ENCODE measurements at regions not wholly inside any gene's neighbourhood (a gene's known extent, or its start where the extent isn't known, plus 50 kb on each side); places are given as distances from the start of the nearest gene placed in this dataset.

DNA sequence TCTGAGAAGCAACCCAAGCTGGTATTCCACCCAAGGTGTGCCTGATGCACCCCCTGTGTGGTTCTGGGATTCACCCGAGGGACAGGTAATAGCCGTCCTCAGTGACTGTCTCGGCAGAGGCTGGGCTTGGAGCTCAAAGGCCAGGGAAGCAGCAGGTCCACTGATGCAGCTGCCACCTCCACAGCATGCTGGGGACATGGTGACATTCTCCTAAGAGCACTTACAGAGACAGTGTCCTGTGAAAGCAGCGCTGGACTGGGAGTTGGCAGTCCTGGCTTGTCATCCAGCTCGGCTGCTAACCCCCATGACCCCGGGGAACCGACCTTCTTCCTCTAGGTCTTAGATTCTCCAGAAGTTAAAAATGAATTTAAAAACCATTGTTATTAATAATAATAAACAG is 72.8 kb downstream of the RPUSD4 start:
- H3K4me1 Mint-ChIP-seq (ENCODE audit: low read depth, unreplicated experiment) = peaks cover 22% of the 10 kb centered on the region
- Histone ChIP-seq H3K79me2 (ENCODE audit: insufficient read depth, low read length) (no peaks in the 10 kb centered on the region), H3K4me1 (ENCODE audit: insufficient read depth, low read length) (peaks cover 16% of the 10 kb centered on the region), H3K9ac (ENCODE audit: low read length) (no peak overlapping the region), H3K4me2 (ENCODE audit: low read length) (no peak overlapping the region), H3K4me3 (ENCODE audit: insufficient read depth, low read depth, low read length) (no peak overlapping the region), H3K9me3 (ENCODE audit: insufficient read depth, low read depth, low read length) (no peaks in the 10 kb centered on the region), H3K36me3 (ENCODE audit: insufficient read depth, low read length) (no peaks in the 10 kb centered on the region), H3K27me3 (ENCODE audit: insufficient read depth, low read length) (peaks cover 37% of the 10 kb centered on the region), H4K20me1 (ENCODE audit: insufficient read depth, low read length) (peaks cover 4% of the 10 kb centered on the region), H2AFZ (ENCODE audit: low read depth, low read length) (no peak overlapping the region), H3K27ac (ENCODE audit: low read depth, low read length) (no peak overlapping the region)
- no peak overlapping the region for H3K27ac Mint-ChIP-seq (ENCODE audit: unreplicated experiment)
- H3K4me3 Mint-ChIP-seq (ENCODE audit: unreplicated experiment) = no peak overlapping the region
- H3K36me3 Mint-ChIP-seq (ENCODE audit: low read depth, unreplicated experiment) = no peaks in the 10 kb centered on the region
- no peak for TF ChIP-seq EZH2 (IDR thresholded peaks at IDR 0.05; ENCODE audit: insufficient read depth, low read length)
- TF ChIP-seq CTCF (IDR thresholded peaks at IDR 0.05; ENCODE audit: insufficient read depth, low read depth, low read length) = no peak
- H3K27me3 Mint-ChIP-seq (ENCODE audit: low read depth, unreplicated experiment) = peaks cover 14% of the 10 kb centered on the region
- DNase-seq (ENCODE audit: low read depth) (no peak), FAIRE-seq (no peak)
- H3K9me3 Mint-ChIP-seq (ENCODE audit: unreplicated experiment) = peaks cover 3% of the 10 kb centered on the region

GRCh38 chr11:126137136-126137535 is 74.3 kb downstream of the RPUSD4 start:
- H3K36me3 ChIP-seq (ENCODE audit: insufficient read depth, low read length) = no peaks in the 10 kb centered on the region
- no peak overlapping the region for H3K27ac Mint-ChIP-seq (ENCODE audit: unreplicated experiment)
- H3K4me3 Mint-ChIP-seq (ENCODE audit: unreplicated experiment) = no peak overlapping the region
- H3K27ac ChIP-seq (ENCODE audit: low read depth, low read length) = no peak overlapping the region
- no peak overlapping the region for H2AFZ ChIP-seq (ENCODE audit: low read depth, low read length)
- H3K79me2 ChIP-seq (ENCODE audit: insufficient read depth, low read length) = no peaks in the 10 kb centered on the region
- H3K9me3 ChIP-seq (ENCODE audit: insufficient read depth, low read depth, low read length) = no peaks in the 10 kb centered on the region
- TF ChIP-seq CTCF (IDR thresholded peaks at IDR 0.05; ENCODE audit: insufficient read depth, low read depth, low read length) (no peak), EZH2 (IDR thresholded peaks at IDR 0.05; ENCODE audit: insufficient read depth, low read length) (no peak)
- peaks cover 23% of the 10 kb centered on the region for H3K4me1 Mint-ChIP-seq (ENCODE audit: low read depth, unreplicated experiment)
- no peaks in the 10 kb centered on the region for H3K9me3 Mint-ChIP-seq (ENCODE audit: unreplicated experiment)
- DNase-seq (ENCODE audit: low read depth) (no peak), FAIRE-seq (no peak)
- no peak overlapping the region for H3K4me3 ChIP-seq (ENCODE audit: insufficient read depth, low read depth, low read length)
- H3K4me2 ChIP-seq (ENCODE audit: low read length) = no peak overlapping the region
- no peaks in the 10 kb centered on the region for H3K36me3 Mint-ChIP-seq (ENCODE audit: low read depth, unreplicated experiment)
- peaks cover 4% of the 10 kb centered on the region for H4K20me1 ChIP-seq (ENCODE audit: insufficient read depth, low read length)
- peaks cover 16% of the 10 kb centered on the region for H3K4me1 ChIP-seq (ENCODE audit: insufficient read depth, low read length)
- H3K27me3 Mint-ChIP-seq (ENCODE audit: low read depth, unreplicated experiment) = peaks cover 12% of the 10 kb centered on the region
- H3K27me3 ChIP-seq (ENCODE audit: insufficient read depth, low read length) = peaks cover 34% of the 10 kb centered on the region
- no peak overlapping the region for H3K9ac ChIP-seq (ENCODE audit: low read length)

- H4K20me1 ChIP-seq (ENCODE audit: insufficient read depth, low read length) = peaks cover 4% of the 10 kb centered on the region
- H3K4me1 Mint-ChIP-seq (ENCODE audit: low read depth, unreplicated experiment) = peaks cover 25% of the 10 kb centered on the region
- no peak overlapping the region for H3K27ac ChIP-seq (ENCODE audit: low read depth, low read length)
- no peak for FAIRE-seq
- H3K4me3 Mint-ChIP-seq (ENCODE audit: unreplicated experiment) = no peak overlapping the region
- H3K4me3 ChIP-seq (ENCODE audit: insufficient read depth, low read depth, low read length) = no peak overlapping the region
- no peak overlapping the region for H3K27ac Mint-ChIP-seq (ENCODE audit: unreplicated experiment)
- H2AFZ ChIP-seq (ENCODE audit: low read depth, low read length) = no peak overlapping the region
- TF ChIP-seq EZH2 (IDR thresholded peaks at IDR 0.05; ENCODE audit: insufficient read depth, low read length) (no peak), CTCF (IDR thresholded peaks at IDR 0.05; ENCODE audit: insufficient read depth, low read depth, low read length) (no peak)
- H3K27me3 Mint-ChIP-seq (ENCODE audit: low read depth, unreplicated experiment) = peaks cover 15% of the 10 kb centered on the region
- no peak for DNase-seq (ENCODE audit: low read depth)
- H3K36me3 Mint-ChIP-seq (ENCODE audit: low read depth, unreplicated experiment) = no peaks in the 10 kb centered on the region
- no peak overlapping the region for H3K9ac ChIP-seq (ENCODE audit: low read length)
- peaks cover 16% of the 10 kb centered on the region for H3K4me1 ChIP-seq (ENCODE audit: insufficient read depth, low read length)
- no peaks in the 10 kb centered on the region for H3K36me3 ChIP-seq (ENCODE audit: insufficient read depth, low read length)
- H3K27me3 ChIP-seq (ENCODE audit: insufficient read depth, low read length) = peaks cover 34% of the 10 kb centered on the region
- no peaks in the 10 kb centered on the region for H3K9me3 Mint-ChIP-seq (ENCODE audit: unreplicated experiment)
- H3K4me2 ChIP-seq (ENCODE audit: low read length) = no peak overlapping the region
- no peaks in the 10 kb centered on the region for H3K79me2 ChIP-seq (ENCODE audit: insufficient read depth, low read length)
- no peaks in the 10 kb centered on the region for H3K9me3 ChIP-seq (ENCODE audit: insufficient read depth, low read depth, low read length)
Observed at GRCh38 chr11:126136507-126136906, 73.8 kb upstream of the CDON start.
